A549 (cell line): ENCODE measurements at regions not wholly inside any gene's neighbourhood (a gene's known extent, or its start where the extent isn't known, plus 50 kb on each side); places are given as distances from the start of the nearest gene placed in this dataset.

Experiments
- ATAC-seq, 2 experiments: fragments of 200-7000 bp in 1 of 2; fragments of >200 bp in 1 of 2; cut with Nextera tagmentation in 1 of 2; cut with Tn5 transposase in 1 of 2; 3 replicates each; pipeline versions ENCODE4 v1.8.0 to v1.9.1; 2018 to 2020; ENCODE audit warnings: mild to moderate bottlenecking in 1 of 2, moderate library complexity in 1 of 2
- CTCF ChIA-PET: fragments of 300-600 bp; sonication (Branson Sonifier 250); formaldehyde crosslinking; extraction: SDS; loops from one replicate; lab custom pipeline; 2021; ENCODE audit warnings: antibody characterized with exemption, inconsistent platforms; lab: Yijun Ruan, JAX
- POLR2A ChIA-PET: fragments of 350-600 bp; formaldehyde crosslinking; extraction: SDS; loops from one replicate; lab custom pipeline; 2021; ENCODE audit warnings: antibody characterized with exemption, inconsistent platforms; lab: Yijun Ruan, JAX
- DNase-seq, 2 experiments: peaks; one replicate each; pipeline versions ENCODE4 v3.0.0 to v3.0.0-alpha.2; 2011 to 2016; ENCODE audit warnings: low read depth in 1 of 2, low spot score in 1 of 2
- FAIRE-seq: peaks from 2 replicates; lab custom pipeline; 2011; peaks lifted over from hg19 to GRCh38; lab: Jason Lieb, UNC
- H3K27ac ChIP-seq, 2 experiments: fragments of >200 bp; sonication (Bioruptor Twin); formaldehyde crosslinking; 3 replicates each; pipeline ENCODE4 v1.5.1; 2016 to 2017
- H3K4me1 ChIP-seq: fragments of >200 bp; sonication (Bioruptor Twin); formaldehyde crosslinking; 3 replicates; pipeline ENCODE4 v1.6.1; 2016
- H3K4me2 ChIP-seq: fragments of >200 bp; sonication (Bioruptor Twin); formaldehyde crosslinking; 3 replicates; pipeline ENCODE4 v1.6.1; 2016
- H3K4me3 ChIP-seq: fragments of >200 bp; sonication (Bioruptor Twin); formaldehyde crosslinking; 3 replicates; pipeline ENCODE4 v1.5.1; 2016
- H3K9me3 ChIP-seq: fragments of >200 bp; sonication (Bioruptor Twin); formaldehyde crosslinking; 3 replicates; pipeline ENCODE4 v1.6.1; 2016
- BCL3 ChIP-seq: fragments of >200 bp; sonication (Bioruptor Twin); formaldehyde crosslinking; IDR thresholded peaks from 3 replicates; pipeline ENCODE4 v1.6.1; 2016
- BHLHE40 ChIP-seq: IDR thresholded peaks from 2 replicates; pipeline ENCODE4 v1.6.1; 2012; ENCODE audit warnings: low read depth, low read length, inconsistent platforms
- CHD4 ChIP-seq: fragments of 200-600 bp; sonication (generic); IDR thresholded peaks from 2 replicates; pipeline ENCODE4 v1.6.1; 2016; ENCODE audit warnings: antibody characterized with exemption, mild to moderate bottlenecking, borderline replicate concordance
- E2F6 ChIP-seq: IDR thresholded peaks from 2 replicates; pipeline ENCODE4 v1.6.1; 2012; ENCODE audit warnings: low read depth, borderline replicate concordance
- EHF ChIP-seq: fragments of 250-450 bp; sonication (Bioruptor Pico); IDR thresholded peaks from 2 replicates; pipeline ENCODE4 v1.5.0; 2020; ENCODE audit warnings: mild to moderate bottlenecking
- EP300 ChIP-seq, 2 experiments: fragments of >200 bp; sonication (Bioruptor Twin); formaldehyde crosslinking; IDR thresholded peaks; 2 replicates in 1 of 2; 3 replicates in 1 of 2; pipeline ENCODE4 v1.6.1; 2016 to 2017
- FOSL2 ChIP-seq, 2 experiments: fragments of 450-650 bp in 1 of 2; fragments of >200 bp in 1 of 2; sonication (Bioruptor Twin) in 1 of 2; formaldehyde crosslinking; IDR thresholded peaks; 2 replicates each; pipeline versions ENCODE4 v1.5.0 to v1.6.1; 2016 to 2020; ENCODE audit warnings: mild to moderate bottlenecking in 1 of 2, moderate library complexity in 1 of 2
- HES2 ChIP-seq: fragments of >200 bp; sonication (Bioruptor Twin); formaldehyde crosslinking; IDR thresholded peaks from 2 replicates; pipeline ENCODE4 v1.6.1; 2016
- HMGXB4 ChIP-seq: fragments of 250-450 bp; sonication (Bioruptor Pico); IDR thresholded peaks from 2 replicates; pipeline ENCODE4 v1.5.0; 2021; ENCODE audit warnings: mild to moderate bottlenecking, moderate library complexity, borderline replicate concordance
- HOXA7 ChIP-seq: fragments of 250-450 bp; sonication (Bioruptor Pico); IDR thresholded peaks from 2 replicates; pipeline ENCODE4 v1.5.0; 2020; ENCODE audit warnings: mild to moderate bottlenecking, moderate library complexity
- JUNB ChIP-seq: fragments of >200 bp; sonication (Bioruptor Twin); formaldehyde crosslinking; IDR thresholded peaks from 2 replicates; pipeline ENCODE4 v1.6.1; 2016
- KDM1A ChIP-seq: fragments of 200-600 bp; sonication (generic); IDR thresholded peaks from 2 replicates; pipeline ENCODE4 v1.6.1; 2016; ENCODE audit warnings: low read depth, mild to moderate bottlenecking
- KDM5A ChIP-seq: fragments of 200-600 bp; sonication (generic); IDR thresholded peaks from 2 replicates; pipeline ENCODE4 v1.6.1; 2016; ENCODE audit warnings: antibody characterized with exemption, mild to moderate bottlenecking
- MAZ ChIP-seq: fragments of 150-350 bp; IDR thresholded peaks from 2 replicates; pipeline ENCODE4 v1.6.1; 2014; ENCODE audit warnings: antibody characterized with exemption, low read depth, low read length, borderline replicate concordance
- NFE2L2 ChIP-seq: fragments of 150-350 bp; conservative IDR thresholded peaks from 2 replicates; pipeline ENCODE4 v1.6.1; 2014; ENCODE audit warnings: low read length
- PBX3 ChIP-seq: IDR thresholded peaks from 2 replicates; pipeline ENCODE4 v1.6.1; 2012
- RAD21 ChIP-seq, 2 experiments: fragments of >200 bp in 1 of 2; sonication (Bioruptor Twin) in 1 of 2; formaldehyde crosslinking in 1 of 2; IDR thresholded peaks in 1 of 2; conservative IDR thresholded peaks in 1 of 2; 2 replicates in 1 of 2; 3 replicates in 1 of 2; pipeline ENCODE4 v1.6.1; 2012 to 2018; ENCODE audit warnings: inconsistent platforms in 1 of 2
- RARB ChIP-seq: fragments of 250-450 bp; sonication (Bioruptor Pico); IDR thresholded peaks from 2 replicates; pipeline ENCODE4 v1.8.0; 2021; ENCODE audit warnings: mild to moderate bottlenecking, moderate library complexity
- RCOR1 ChIP-seq: fragments of 150-350 bp; IDR thresholded peaks from 2 replicates; pipeline ENCODE4 v1.6.1; 2014; ENCODE audit warnings: antibody characterized with exemption, low read length, low read depth
- RFX5 ChIP-seq: fragments of 450-650 bp; IDR thresholded peaks from 2 replicates; pipeline ENCODE4 v1.7.1; 2014; ENCODE audit warnings: antibody characterized with exemption, mild to moderate bottlenecking, moderate library complexity
- RNF2 ChIP-seq: fragments of 200-600 bp; sonication (generic); IDR thresholded peaks from 2 replicates; pipeline ENCODE4 v1.6.1; 2016; ENCODE audit warnings: low read depth, mild to moderate bottlenecking, antibody characterized with exemption, moderate library complexity, borderline replicate concordance
- SMC3 ChIP-seq: fragments of >200 bp; sonication (Bioruptor Twin); formaldehyde crosslinking; IDR thresholded peaks from 3 replicates; pipeline ENCODE4 v1.6.1; 2018; ENCODE audit warnings: inconsistent platforms
- TFCP2L1 ChIP-seq: fragments of 250-450 bp; sonication (Bioruptor Pico); IDR thresholded peaks from 2 replicates; pipeline ENCODE4 v1.5.0; 2021; ENCODE audit warnings: mild to moderate bottlenecking
- USF2 ChIP-seq: fragments of 450-650 bp; IDR thresholded peaks from 2 replicates; pipeline ENCODE4 v1.6.1; 2014; ENCODE audit warnings: antibody characterized with exemption
- ZFP36 ChIP-seq: fragments of 450-650 bp; IDR thresholded peaks from 2 replicates; pipeline ENCODE4 v1.6.1; 2014; ENCODE audit warnings: borderline replicate concordance; ENCODE audit not compliant: partially characterized antibody
- ZNF302 ChIP-seq: fragments of 250-450 bp; sonication (Bioruptor Pico); IDR thresholded peaks from 2 replicates; pipeline ENCODE4 v1.9.0; 2021; ENCODE audit warnings: inconsistent platforms, mild to moderate bottlenecking, moderate library complexity
- WGBS: methylation state at CpG from one replicate; pipeline ENCODE4 v1.1.6; 2017; ENCODE audit errors: missing lambda C conversion rate; 5-methylcytosine and 5-hydroxymethylcytosine counted together

GRCh38 chr6:140107216-140107615, 732.8 kb upstream of the CITED2 start:
- FAIRE-seq (no peak), DNase-seq (no peak), ATAC-seq (no peak)
- Histone ChIP-seq H3K9me3 (no peaks in the 10 kb centered on the region), H3K4me2 (no peak overlapping the region), H3K4me1 (no peaks in the 10 kb centered on the region), H3K27ac (no peak overlapping the region), H3K4me3 (no peak overlapping the region)
- CTCF ChIA-PET, result no interaction called here
- POLR2A ChIA-PET, result no interaction called here
- TF ChIP-seq JUNB (no peak), KDM1A (no peak), HOXA7 (no peak), RAD21 (conservative IDR thresholded peaks at IDR 0.05 in 1 of 2, IDR thresholded peaks at IDR 0.05 in 1 of 2) (no peak)

GRCh38 chr6:140105857-140106256, 731.4 kb upstream of the CITED2 start:
- H3K4me2 ChIP-seq, result peak overlapping the region; percentile 23; the same call in 1 of the 3 replicates
- 53% methylated on average over 6 of the region's 6 CpGs for WGBS
- no peaks in the 10 kb centered on the region for H3K4me1 ChIP-seq
- DNase-seq (peak; percentile 2 to 7), ATAC-seq (peak in 1 of 2 experiments; percentile 28; a peak in 1 of 6 replicates), FAIRE-seq (no peak)
- CTCF ChIA-PET, result no interaction called here
- H3K4me3 ChIP-seq, result no peak overlapping the region
- peak overlapping the region in 1 of 2 experiments; percentile 22; a peak in 1 of 6 replicates for H3K27ac ChIP-seq
- H3K9me3 ChIP-seq, result no peaks in the 10 kb centered on the region
- TF ChIP-seq USF2, result no peak
- no peak for TF ChIP-seq EP300 (IDR thresholded peaks at IDR 0.05)
- TF ChIP-seq HES2, result no peak
- no peak for TF ChIP-seq RNF2
- no peak for TF ChIP-seq ZFP36
- TF ChIP-seq HMGXB4 (CRISPR knock-in tag), result no peak
- no peak for TF ChIP-seq BHLHE40
- TF ChIP-seq RCOR1, result no peak
- TF ChIP-seq ZNF302 (CRISPR knock-in tag), result no peak
- no peak for TF ChIP-seq EHF (CRISPR knock-in tag)
- no peak for TF ChIP-seq E2F6
- no peak for TF ChIP-seq JUNB
- TF ChIP-seq TFCP2L1 (CRISPR knock-in tag), result no peak
- no peak for TF ChIP-seq RFX5
- no peak for TF ChIP-seq CHD4
- no peak for TF ChIP-seq KDM5A
- POLR2A ChIA-PET, result no interaction called here

GRCh38 chr6:140105241-140105640, 730.8 kb upstream of the CITED2 start:
- Histone ChIP-seq H3K27ac (no peak overlapping the region), H3K4me3 (no peak overlapping the region), H3K4me1 (no peaks in the 10 kb centered on the region)
- POLR2A ChIA-PET, result no interaction called here
- FAIRE-seq, result no peak
- TF ChIP-seq BCL3 (no peak), FOSL2 (IDR thresholded peaks at IDR 0.05) (no peak), FOSL2 (CRISPR knock-in tag; IDR thresholded peaks at IDR 0.05) (no peak), NFE2L2 (no peak), PBX3 (no peak), RARB (no peak), SMC3 (no peak), MAZ (no peak)
- TF ChIP-seq, all 56 proteins: peak for 0
- WGBS, result 64% methylated on average over 3 of the region's 3 CpGs
- no peak for ATAC-seq
- CTCF ChIA-PET, result no interaction called here
- Histone ChIP-seq H3K9me3 (no peaks in the 10 kb centered on the region), H3K4me2 (no peak overlapping the region)
- no peak for DNase-seq
